Smooth muscle cell (in vitro differentiated cells): ENCODE measurements at regions not wholly inside any gene's neighbourhood (a gene's known extent, or its start where the extent isn't known, plus 50 kb on each side); places are given as distances from the start of the nearest gene placed in this dataset.

Source experiments
- DNase-seq: peaks from one replicate; lab custom pipeline; 2025; ENCODE audit not compliant: unreplicated experiment; lab: John Stamatoyannopoulos, UW
- H2AFZ ChIP-seq: fragments of 200-600 bp; sonication (generic); 2 replicates; pipeline ENCODE4 v1.6.0; 2016; ENCODE audit warnings: antibody characterized with exemption, low read depth, mild to moderate bottlenecking
- H3F3A ChIP-seq: fragments of 200-600 bp; sonication (generic); 2 replicates; pipeline ENCODE4 v1.6.0; 2017; ENCODE audit warnings: antibody characterized with exemption, low read depth
- H3K27ac ChIP-seq: fragments of 200-600 bp; sonication (generic); 2 replicates; pipeline ENCODE4 v1.5.1; 2016; ENCODE audit warnings: low read depth, mild to moderate bottlenecking
- H3K27me3 ChIP-seq: fragments of 200-600 bp; sonication (generic); 2 replicates; pipeline ENCODE4 v1.6.1; 2016; ENCODE audit warnings: low read depth, mild to moderate bottlenecking
- H3K36me3 ChIP-seq: fragments of 200-600 bp; sonication (generic); 2 replicates; pipeline ENCODE4 v1.5.1; 2016; ENCODE audit warnings: low read depth
- H3K4me1 ChIP-seq: fragments of 200-600 bp; sonication (generic); 2 replicates; pipeline ENCODE4 v1.5.1; 2016; ENCODE audit warnings: low read depth
- H3K4me2 ChIP-seq: fragments of 200-600 bp; sonication (generic); 2 replicates; pipeline ENCODE4 v1.6.0; 2016; ENCODE audit warnings: mild to moderate bottlenecking
- H3K4me3 ChIP-seq: fragments of 200-600 bp; sonication (generic); 2 replicates; pipeline ENCODE4 v1.5.1; 2016; ENCODE audit warnings: mild to moderate bottlenecking
- H3K79me2 ChIP-seq: fragments of 200-600 bp; sonication (generic); 2 replicates; pipeline ENCODE4 v1.6.0; 2016; ENCODE audit warnings: low read depth, mild to moderate bottlenecking
- H3K9ac ChIP-seq: fragments of 200-600 bp; sonication (generic); 2 replicates; pipeline ENCODE4 v1.6.0; 2016; ENCODE audit warnings: low read depth
- H3K9me3 ChIP-seq: fragments of 200-600 bp; sonication (generic); replicated peaks from 2 replicates; pipeline ENCODE4 v1.5.1; 2016; ENCODE audit warnings: low read depth
- H4K20me1 ChIP-seq: fragments of 200-600 bp; sonication (generic); 2 replicates; pipeline ENCODE4 v1.6.0; 2016; ENCODE audit warnings: low read depth
- WGBS: methylation state at CpG from one replicate; pipeline ENCODE4 v1.1.7; 2016; ENCODE audit warnings: low lambda C conversion rate; 5-methylcytosine and 5-hydroxymethylcytosine counted together
- TF ChIP-seq, protein P1 (sequence below): fragments of 200-600 bp; sonication (generic); IDR thresholded peaks from 2 replicates; pipeline ENCODE4 v1.5.1; 2017; ENCODE audit warnings: borderline replicate concordance, mild to moderate bottlenecking, antibody characterized with exemption; ENCODE audit not compliant: insufficient read depth, poor library complexity, severe bottlenecking

DNA sequence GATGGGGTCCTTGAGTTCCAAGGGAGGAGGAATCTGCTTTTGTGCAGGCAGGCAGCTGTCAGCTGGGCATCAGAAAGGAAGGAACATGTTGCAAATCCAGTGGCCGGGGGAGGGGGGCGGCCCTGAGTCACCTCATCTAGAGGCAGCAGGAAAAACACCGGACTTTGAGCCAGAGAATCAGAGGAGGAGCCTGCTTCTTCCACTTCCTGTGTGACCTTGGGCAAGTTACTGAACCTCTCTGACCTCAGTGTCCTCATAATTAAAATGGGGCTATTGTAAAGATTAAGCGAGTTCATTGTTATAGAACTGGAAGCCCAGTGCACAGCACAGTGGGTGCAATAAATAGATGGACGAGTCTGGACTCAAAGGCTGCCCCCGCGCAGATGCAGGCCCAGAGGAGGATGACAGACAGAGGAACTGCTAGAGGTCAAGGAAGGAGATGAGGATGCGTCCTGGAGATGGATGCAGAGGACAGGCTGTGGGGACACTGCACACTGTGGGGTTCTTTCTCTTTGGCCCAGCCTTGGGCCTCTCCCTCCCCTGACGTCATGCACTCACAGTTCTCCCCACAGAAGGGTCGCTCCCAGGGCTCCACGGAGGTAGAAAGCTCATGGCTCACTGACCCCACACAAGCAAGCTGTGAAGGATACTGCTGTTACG, 714.3 kb downstream of the MATN1 start:
- Histone ChIP-seq H4K20me1 (no peaks in the 10 kb centered on the region), H3K4me3 (no peak overlapping the region), H3K36me3 (no peaks in the 10 kb centered on the region), H3K27me3 (peaks cover 7% of the 10 kb centered on the region), H3K9me3 (no peaks in the 10 kb centered on the region), H3F3A (no peaks in the 10 kb centered on the region), H2AFZ (no peak overlapping the region), H3K4me2 (no peak overlapping the region), H3K9ac (no peak overlapping the region), H3K4me1 (no peaks in the 10 kb centered on the region), H3K27ac (no peak overlapping the region), H3K79me2 (no peaks in the 10 kb centered on the region)
- TF ChIP-seq, protein P1, sequence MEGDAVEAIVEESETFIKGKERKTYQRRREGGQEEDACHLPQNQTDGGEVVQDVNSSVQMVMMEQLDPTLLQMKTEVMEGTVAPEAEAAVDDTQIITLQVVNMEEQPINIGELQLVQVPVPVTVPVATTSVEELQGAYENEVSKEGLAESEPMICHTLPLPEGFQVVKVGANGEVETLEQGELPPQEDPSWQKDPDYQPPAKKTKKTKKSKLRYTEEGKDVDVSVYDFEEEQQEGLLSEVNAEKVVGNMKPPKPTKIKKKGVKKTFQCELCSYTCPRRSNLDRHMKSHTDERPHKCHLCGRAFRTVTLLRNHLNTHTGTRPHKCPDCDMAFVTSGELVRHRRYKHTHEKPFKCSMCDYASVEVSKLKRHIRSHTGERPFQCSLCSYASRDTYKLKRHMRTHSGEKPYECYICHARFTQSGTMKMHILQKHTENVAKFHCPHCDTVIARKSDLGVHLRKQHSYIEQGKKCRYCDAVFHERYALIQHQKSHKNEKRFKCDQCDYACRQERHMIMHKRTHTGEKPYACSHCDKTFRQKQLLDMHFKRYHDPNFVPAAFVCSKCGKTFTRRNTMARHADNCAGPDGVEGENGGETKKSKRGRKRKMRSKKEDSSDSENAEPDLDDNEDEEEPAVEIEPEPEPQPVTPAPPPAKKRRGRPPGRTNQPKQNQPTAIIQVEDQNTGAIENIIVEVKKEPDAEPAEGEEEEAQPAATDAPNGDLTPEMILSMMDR = no peak
- no peak for DNase-seq
- 86% methylated on average over 12 of the region's 12 CpGs for WGBS

DNA sequence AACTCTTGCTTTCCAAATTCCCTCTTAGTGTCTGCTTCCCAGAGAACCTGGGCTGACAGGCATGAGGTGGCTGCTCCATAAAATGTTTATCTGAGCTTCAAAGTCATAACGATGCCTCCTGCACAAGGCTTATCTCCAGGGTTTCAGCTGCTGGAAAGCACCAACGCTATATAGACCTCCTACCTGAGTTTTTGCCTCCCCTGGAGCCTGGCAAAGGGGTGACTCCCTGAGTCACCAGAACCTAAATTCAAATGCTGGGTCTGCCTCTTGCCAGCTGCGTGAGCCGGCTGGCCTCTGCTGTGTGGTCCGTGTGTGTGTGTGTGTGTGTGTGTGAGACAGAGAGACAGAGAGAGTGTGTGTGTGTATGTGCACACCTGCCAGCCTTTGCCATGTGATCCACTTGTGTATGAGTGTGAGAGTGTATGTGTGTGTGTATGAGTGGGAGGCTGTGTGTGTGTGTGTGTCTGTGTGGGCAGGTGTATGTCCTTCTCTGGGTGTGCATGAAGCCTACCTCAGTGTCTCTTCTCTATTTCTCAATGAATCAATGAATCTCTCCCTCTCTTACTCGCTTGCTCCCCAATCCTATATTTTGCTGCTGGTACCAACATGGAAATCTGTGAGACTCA, 714.9 kb downstream of the MATN1 start:
- no peak overlapping the region for H2AFZ ChIP-seq
- no peaks in the 10 kb centered on the region for H4K20me1 ChIP-seq
- H3K79me2 ChIP-seq = no peaks in the 10 kb centered on the region
- H3F3A ChIP-seq = no peaks in the 10 kb centered on the region
- no peaks in the 10 kb centered on the region for H3K36me3 ChIP-seq
- TF ChIP-seq, protein P1 = no peak
- H3K27me3 ChIP-seq = peaks cover 7% of the 10 kb centered on the region
- no peak overlapping the region for H3K9ac ChIP-seq
- H3K4me3 ChIP-seq = no peak overlapping the region
- no peaks in the 10 kb centered on the region for H3K4me1 ChIP-seq
- no peak for DNase-seq
- WGBS = 70% methylated on average over 6 of the region's 6 CpGs
- no peak overlapping the region for H3K4me2 ChIP-seq
- no peaks in the 10 kb centered on the region for H3K9me3 ChIP-seq
- no peak overlapping the region for H3K27ac ChIP-seq

DNA sequence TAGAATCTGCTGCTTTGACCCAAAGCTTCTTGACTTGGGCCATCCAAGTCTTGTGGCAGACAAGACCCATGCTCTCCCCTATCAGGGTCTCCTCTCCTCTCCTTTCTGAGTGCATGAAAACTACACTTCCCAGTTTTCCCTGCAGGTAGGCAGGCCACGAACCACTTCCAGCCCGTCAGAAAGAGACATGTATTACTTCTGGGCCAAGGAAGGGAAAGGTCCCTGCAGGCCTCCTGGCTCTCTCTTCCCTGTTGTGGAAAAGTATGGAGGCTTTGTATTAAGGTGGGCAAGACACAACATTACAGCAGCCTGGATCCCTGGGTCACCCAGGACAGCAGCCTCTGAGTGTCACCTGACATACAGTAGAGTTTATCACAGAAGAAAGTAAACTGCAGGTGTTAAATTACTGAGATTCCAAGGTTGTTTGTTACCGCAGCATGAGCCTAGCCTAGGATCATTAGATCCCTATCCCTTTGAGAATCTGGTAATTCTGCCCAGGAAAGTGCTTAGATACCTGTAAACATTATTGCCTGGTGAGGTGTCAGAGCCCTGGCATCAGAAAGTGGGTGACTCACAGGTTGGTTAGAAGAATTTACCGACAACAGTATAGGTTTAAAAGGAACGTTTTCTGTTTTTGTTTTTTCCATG, 717.3 kb downstream of the MATN1 start:
- no peak overlapping the region for H3K4me2 ChIP-seq
- H3K27me3 ChIP-seq = peaks cover 7% of the 10 kb centered on the region
- H3F3A ChIP-seq = no peaks in the 10 kb centered on the region
- WGBS = 27% methylated on average over 5 of the region's 5 CpGs
- no peaks in the 10 kb centered on the region for H3K36me3 ChIP-seq
- no peak overlapping the region for H3K9ac ChIP-seq
- H2AFZ ChIP-seq = no peak overlapping the region
- H3K79me2 ChIP-seq = no peaks in the 10 kb centered on the region
- H3K4me3 ChIP-seq = no peak overlapping the region
- no peak overlapping the region for H3K27ac ChIP-seq
- no peak for DNase-seq
- no peaks in the 10 kb centered on the region for H4K20me1 ChIP-seq
- no peaks in the 10 kb centered on the region for H3K4me1 ChIP-seq
- TF ChIP-seq, protein P1 = no peak
- no peaks in the 10 kb centered on the region for H3K9me3 ChIP-seq
